Panc1 (cell line): ENCODE measurements at regions not wholly inside any gene's neighbourhood (a gene's known extent, or its start where the extent isn't known, plus 50 kb on each side); places are given as distances from the start of the nearest gene placed in this dataset.

Experiments
- POLR2AphosphoS5 ChIP-seq: IDR thresholded peaks from 2 replicates; pipeline ENCODE4 v1.6.1; 2012; ENCODE audit warnings: mild to moderate bottlenecking, low read depth, low read length, moderate library complexity
- TCF7L2 ChIP-seq: IDR thresholded peaks from 2 replicates; pipeline ENCODE4 v1.6.1; 2011; ENCODE audit warnings: mild to moderate bottlenecking, low read depth, low read length, inconsistent platforms
- TF ChIP-seq, protein P1 (sequence below): fragments of 450-650 bp; IDR thresholded peaks from 2 replicates; pipeline ENCODE4 v1.5.1; 2017; ENCODE audit warnings: mild to moderate bottlenecking
- TF ChIP-seq, protein P2 (sequence below), 2 experiments: IDR thresholded peaks; 2 replicates each; pipeline ENCODE4 v1.6.1; 2011 to 2012; ENCODE audit warnings: low read depth in 2 of 2, control low read depth in 1 of 2, low read length in 1 of 2, mild to moderate bottlenecking in 1 of 2, moderate library complexity in 1 of 2; ENCODE audit not compliant: insufficient read depth in 1 of 2

DNA sequence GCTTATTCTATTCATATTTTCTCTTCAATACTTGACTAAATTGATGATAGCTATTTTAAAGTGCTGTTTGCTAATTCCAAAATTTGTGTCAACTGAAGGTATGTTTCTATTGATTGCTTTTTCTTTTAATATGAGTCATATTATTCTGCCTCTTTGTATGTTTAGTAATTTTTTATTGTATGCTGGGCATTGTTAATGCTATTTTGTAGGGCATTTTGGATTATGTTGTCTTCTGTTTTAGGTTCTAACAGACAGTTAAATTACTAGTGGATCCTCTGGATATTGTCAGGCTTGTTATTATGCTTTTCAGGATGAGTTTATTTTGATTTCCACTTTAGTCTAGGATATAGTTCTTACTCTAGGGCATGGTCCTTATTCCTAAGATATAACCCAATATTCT, 55.6 kb downstream of the C1QL2 start:
- TF ChIP-seq, protein P1, sequence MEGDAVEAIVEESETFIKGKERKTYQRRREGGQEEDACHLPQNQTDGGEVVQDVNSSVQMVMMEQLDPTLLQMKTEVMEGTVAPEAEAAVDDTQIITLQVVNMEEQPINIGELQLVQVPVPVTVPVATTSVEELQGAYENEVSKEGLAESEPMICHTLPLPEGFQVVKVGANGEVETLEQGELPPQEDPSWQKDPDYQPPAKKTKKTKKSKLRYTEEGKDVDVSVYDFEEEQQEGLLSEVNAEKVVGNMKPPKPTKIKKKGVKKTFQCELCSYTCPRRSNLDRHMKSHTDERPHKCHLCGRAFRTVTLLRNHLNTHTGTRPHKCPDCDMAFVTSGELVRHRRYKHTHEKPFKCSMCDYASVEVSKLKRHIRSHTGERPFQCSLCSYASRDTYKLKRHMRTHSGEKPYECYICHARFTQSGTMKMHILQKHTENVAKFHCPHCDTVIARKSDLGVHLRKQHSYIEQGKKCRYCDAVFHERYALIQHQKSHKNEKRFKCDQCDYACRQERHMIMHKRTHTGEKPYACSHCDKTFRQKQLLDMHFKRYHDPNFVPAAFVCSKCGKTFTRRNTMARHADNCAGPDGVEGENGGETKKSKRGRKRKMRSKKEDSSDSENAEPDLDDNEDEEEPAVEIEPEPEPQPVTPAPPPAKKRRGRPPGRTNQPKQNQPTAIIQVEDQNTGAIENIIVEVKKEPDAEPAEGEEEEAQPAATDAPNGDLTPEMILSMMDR = no peak
- no peak for TF ChIP-seq POLR2AphosphoS5
- TF ChIP-seq, protein P2, sequence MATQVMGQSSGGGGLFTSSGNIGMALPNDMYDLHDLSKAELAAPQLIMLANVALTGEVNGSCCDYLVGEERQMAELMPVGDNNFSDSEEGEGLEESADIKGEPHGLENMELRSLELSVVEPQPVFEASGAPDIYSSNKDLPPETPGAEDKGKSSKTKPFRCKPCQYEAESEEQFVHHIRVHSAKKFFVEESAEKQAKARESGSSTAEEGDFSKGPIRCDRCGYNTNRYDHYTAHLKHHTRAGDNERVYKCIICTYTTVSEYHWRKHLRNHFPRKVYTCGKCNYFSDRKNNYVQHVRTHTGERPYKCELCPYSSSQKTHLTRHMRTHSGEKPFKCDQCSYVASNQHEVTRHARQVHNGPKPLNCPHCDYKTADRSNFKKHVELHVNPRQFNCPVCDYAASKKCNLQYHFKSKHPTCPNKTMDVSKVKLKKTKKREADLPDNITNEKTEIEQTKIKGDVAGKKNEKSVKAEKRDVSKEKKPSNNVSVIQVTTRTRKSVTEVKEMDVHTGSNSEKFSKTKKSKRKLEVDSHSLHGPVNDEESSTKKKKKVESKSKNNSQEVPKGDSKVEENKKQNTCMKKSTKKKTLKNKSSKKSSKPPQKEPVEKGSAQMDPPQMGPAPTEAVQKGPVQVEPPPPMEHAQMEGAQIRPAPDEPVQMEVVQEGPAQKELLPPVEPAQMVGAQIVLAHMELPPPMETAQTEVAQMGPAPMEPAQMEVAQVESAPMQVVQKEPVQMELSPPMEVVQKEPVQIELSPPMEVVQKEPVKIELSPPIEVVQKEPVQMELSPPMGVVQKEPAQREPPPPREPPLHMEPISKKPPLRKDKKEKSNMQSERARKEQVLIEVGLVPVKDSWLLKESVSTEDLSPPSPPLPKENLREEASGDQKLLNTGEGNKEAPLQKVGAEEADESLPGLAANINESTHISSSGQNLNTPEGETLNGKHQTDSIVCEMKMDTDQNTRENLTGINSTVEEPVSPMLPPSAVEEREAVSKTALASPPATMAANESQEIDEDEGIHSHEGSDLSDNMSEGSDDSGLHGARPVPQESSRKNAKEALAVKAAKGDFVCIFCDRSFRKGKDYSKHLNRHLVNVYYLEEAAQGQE (IDR thresholded peaks at IDR 0.05; ENCODE audit: insufficient read depth in 1 of 2, low read depth in 2 of 2, low read length in 1 of 2) = no peak
- TF ChIP-seq TCF7L2 = no peak
